ENCODE measurements at regions not wholly inside any gene's neighbourhood (a gene's known extent, or its start where the extent isn't known, plus 50 kb on each side); places are given as distances from the start of the nearest gene placed in this dataset.

GRCh38 chr13:110010404-110011138, 224.2 kb upstream of the IRS2 start:
- TF ChIP-seq CTCF (IDR thresholded peaks at IDR 0.05; ENCODE audit: extremely low read depth, missing control alignments), result no peak
- DNase-seq (ENCODE audit: low spot score), result no peak

GRCh38 chr13:110008816-110009215, 222.4 kb upstream of the IRS2 start:
- no peak for DNase-seq (ENCODE audit: low spot score)
- TF ChIP-seq CTCF (IDR thresholded peaks at IDR 0.05; ENCODE audit: extremely low read depth, missing control alignments), result no peak

- no peak for DNase-seq (ENCODE audit: low spot score)
- TF ChIP-seq CTCF (IDR thresholded peaks at IDR 0.05; ENCODE audit: extremely low read depth, missing control alignments), result no peak
Observed at GRCh38 chr13:110006304-110006703, 219.9 kb upstream of the IRS2 start.

- TF ChIP-seq CTCF (IDR thresholded peaks at IDR 0.05; ENCODE audit: extremely low read depth, missing control alignments), result no peak
- DNase-seq (ENCODE audit: low spot score), result no peak
Observed at GRCh38 chr13:110005563-110005962, 219.2 kb upstream of the IRS2 start.

GRCh38 chr13:110004814-110005213, 218.4 kb upstream of the IRS2 start:
- DNase-seq (ENCODE audit: low spot score), result no peak
- no peak for TF ChIP-seq CTCF (IDR thresholded peaks at IDR 0.05; ENCODE audit: extremely low read depth, missing control alignments)

- TF ChIP-seq CTCF (IDR thresholded peaks at IDR 0.05; ENCODE audit: extremely low read depth, missing control alignments), result no peak
- no peak for DNase-seq (ENCODE audit: low spot score)
Observed at GRCh38 chr13:110001670-110002275, 215.4 kb upstream of the IRS2 start.

- no peak for DNase-seq (ENCODE audit: low spot score)
- no peak for TF ChIP-seq CTCF (IDR thresholded peaks at IDR 0.05; ENCODE audit: extremely low read depth, missing control alignments)
Observed at GRCh38 chr13:110000534-110001345, 214.4 kb upstream of the IRS2 start.
